HS-27A (cell line): ENCODE measurements at regions not wholly inside any gene's neighbourhood (a gene's known extent, or its start where the extent isn't known, plus 50 kb on each side); places are given as distances from the start of the nearest gene placed in this dataset.

Source experiments
- DNase-seq: peaks from one replicate; pipeline ENCODE4 v3.0.0-alpha.2; 2012; ENCODE audit warnings: low read depth, missing footprints

- DNase-seq = no peak
Observed at GRCh38 chr5:155418960-155419579, 405.5 kb downstream of the KIF4B start.

- no peak for DNase-seq
Observed at GRCh38 chr5:155430192-155430591, 416.6 kb downstream of the KIF4B start.

GRCh38 chr5:155434267-155434666, 420.7 kb downstream of the KIF4B start:
- DNase-seq = no peak

GRCh38 chr5:155434681-155435080, 421.1 kb downstream of the KIF4B start:
- no peak for DNase-seq

GRCh38 chr5:155441849-155442248, 428.3 kb downstream of the KIF4B start:
- DNase-seq = no peak

GRCh38 chr5:155451106-155451505, 437.6 kb downstream of the KIF4B start:
- no peak for DNase-seq

GRCh38 chr5:155455791-155456514, 442.4 kb downstream of the KIF4B start:
- no peak for DNase-seq

- DNase-seq = no peak
Observed at GRCh38 chr5:155459889-155460500, 446.4 kb downstream of the KIF4B start.

GRCh38 chr5:155460501-155460931, 447.0 kb downstream of the KIF4B start:
- no peak for DNase-seq

GRCh38 chr5:155461304-155461703, 447.7 kb downstream of the KIF4B start:
- DNase-seq = no peak

GRCh38 chr5:155466851-155467250, 453.3 kb downstream of the KIF4B start:
- no peak for DNase-seq

GRCh38 chr5:155471027-155471426, 457.5 kb downstream of the KIF4B start:
- no peak for DNase-seq

GRCh38 chr5:155472780-155473179, 459.2 kb downstream of the KIF4B start:
- no peak for DNase-seq

- DNase-seq = no peak
Observed at GRCh38 chr5:155475318-155475717, 461.8 kb downstream of the KIF4B start.

GRCh38 chr5:155480731-155481131, 467.2 kb downstream of the KIF4B start:
- DNase-seq = no peak

- DNase-seq = no peak
Observed at GRCh38 chr5:155481182-155481581, 467.6 kb downstream of the KIF4B start.

- DNase-seq = no peak
Observed at GRCh38 chr5:155482428-155482827, 468.9 kb downstream of the KIF4B start.

GRCh38 chr5:155485386-155485785, 471.8 kb downstream of the KIF4B start:
- no peak for DNase-seq

- DNase-seq = no peak
Observed at GRCh38 chr5:155489949-155490348, 476.4 kb downstream of the KIF4B start.

GRCh38 chr5:155492191-155492590, 478.6 kb downstream of the KIF4B start:
- DNase-seq = no peak

GRCh38 chr5:155504606-155505005, 491.1 kb downstream of the KIF4B start:
- DNase-seq = no peak

GRCh38 chr5:155507363-155507762, 493.8 kb downstream of the KIF4B start:
- no peak for DNase-seq

GRCh38 chr5:155508673-155509072, 495.1 kb downstream of the KIF4B start:
- DNase-seq = no peak
